OCI-LY3 (cell line): ENCODE measurements at regions not wholly inside any gene's neighbourhood (a gene's known extent, or its start where the extent isn't known, plus 50 kb on each side); places are given as distances from the start of the nearest gene placed in this dataset.

Experiments
- EZH2phosphoT487 ChIP-seq: fragments of 200-600 bp; shearing (Covaris generic); IDR thresholded peaks from 2 replicates; pipeline ENCODE4 v1.6.1; 2018; ENCODE audit warnings: antibody characterized with exemption, mixed run types, low read depth
- TF ChIP-seq, protein P1 (sequence below): fragments of 200-600, 300-600 bp; sonication (generic); IDR thresholded peaks from 2 replicates; pipeline ENCODE4 v1.5.1; 2014; ENCODE audit warnings: antibody characterized with exemption, low read length, low read depth

DNA sequence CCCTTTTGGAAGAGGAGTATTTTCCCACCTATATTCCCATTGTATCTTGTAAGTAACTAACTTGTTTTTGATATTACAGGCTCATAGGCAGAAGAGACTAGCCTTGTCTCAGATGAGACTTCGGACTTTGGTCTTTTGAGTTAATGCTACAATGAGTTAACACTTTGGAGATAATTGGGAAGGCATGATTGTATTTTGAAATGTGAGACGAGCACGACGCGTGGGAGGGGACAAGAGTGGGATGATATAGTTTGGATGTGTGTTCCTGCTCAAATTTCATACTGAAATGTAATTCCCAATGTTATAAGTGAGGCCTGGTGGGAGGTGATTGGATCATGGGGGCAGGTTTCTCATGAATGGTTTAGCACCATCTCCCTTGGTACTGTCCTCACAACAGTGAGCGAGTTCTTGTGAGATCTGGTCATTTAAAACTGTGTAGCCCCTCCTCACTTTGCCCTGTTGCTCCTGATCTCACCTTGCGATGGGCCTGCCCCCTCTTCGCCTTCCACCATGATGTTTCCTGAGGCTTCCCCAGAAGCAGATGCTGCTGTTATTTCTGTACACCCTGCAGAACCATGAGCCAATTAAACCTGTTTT lies 721.5 kb upstream of the CTNND2 start:
- TF ChIP-seq, protein P1, sequence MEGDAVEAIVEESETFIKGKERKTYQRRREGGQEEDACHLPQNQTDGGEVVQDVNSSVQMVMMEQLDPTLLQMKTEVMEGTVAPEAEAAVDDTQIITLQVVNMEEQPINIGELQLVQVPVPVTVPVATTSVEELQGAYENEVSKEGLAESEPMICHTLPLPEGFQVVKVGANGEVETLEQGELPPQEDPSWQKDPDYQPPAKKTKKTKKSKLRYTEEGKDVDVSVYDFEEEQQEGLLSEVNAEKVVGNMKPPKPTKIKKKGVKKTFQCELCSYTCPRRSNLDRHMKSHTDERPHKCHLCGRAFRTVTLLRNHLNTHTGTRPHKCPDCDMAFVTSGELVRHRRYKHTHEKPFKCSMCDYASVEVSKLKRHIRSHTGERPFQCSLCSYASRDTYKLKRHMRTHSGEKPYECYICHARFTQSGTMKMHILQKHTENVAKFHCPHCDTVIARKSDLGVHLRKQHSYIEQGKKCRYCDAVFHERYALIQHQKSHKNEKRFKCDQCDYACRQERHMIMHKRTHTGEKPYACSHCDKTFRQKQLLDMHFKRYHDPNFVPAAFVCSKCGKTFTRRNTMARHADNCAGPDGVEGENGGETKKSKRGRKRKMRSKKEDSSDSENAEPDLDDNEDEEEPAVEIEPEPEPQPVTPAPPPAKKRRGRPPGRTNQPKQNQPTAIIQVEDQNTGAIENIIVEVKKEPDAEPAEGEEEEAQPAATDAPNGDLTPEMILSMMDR, result no peak
- TF ChIP-seq EZH2phosphoT487, result no peak
